ENCODE measurements at regions not wholly inside any gene's neighbourhood (a gene's known extent, or its start where the extent isn't known, plus 50 kb on each side); places are given as distances from the start of the nearest gene placed in this dataset.

GRCh38 chr4:35608205-35608604 lies 636.1 kb downstream of the ARAP2 start:
- no peak for TF ChIP-seq CTCF (IDR thresholded peaks at IDR 0.05)
- TF ChIP-seq POLR2A (IDR thresholded peaks at IDR 0.05): no peak
